Neural crest cell (in vitro differentiated cells): ENCODE measurements at regions not wholly inside any gene's neighbourhood (a gene's known extent, or its start where the extent isn't known, plus 50 kb on each side); places are given as distances from the start of the nearest gene placed in this dataset.

Source experiments
- DNase-seq: peaks from one replicate; pipeline ENCODE4 v3.0.0; 2021; ENCODE audit warnings: low read depth, mixed read lengths, low spot score
- H3K27ac Mint-ChIP-seq: one replicate; pipeline ENCODE4 v1.8.0; 2021; ENCODE audit warnings: mild to moderate bottlenecking, mixed read lengths; ENCODE audit not compliant: unreplicated experiment
- H3K27me3 Mint-ChIP-seq: 2 replicates; pipeline ENCODE4 v1.8.0; 2021; ENCODE audit warnings: low read depth, mild to moderate bottlenecking, mixed read lengths
- H3K36me3 Mint-ChIP-seq: 2 replicates; pipeline ENCODE4 v1.8.0; 2021; ENCODE audit warnings: low read depth, mild to moderate bottlenecking, mixed read lengths
- H3K4me1 Mint-ChIP-seq: 2 replicates; pipeline ENCODE4 v1.8.0; 2021; ENCODE audit warnings: mixed read lengths
- H3K4me3 Mint-ChIP-seq: one replicate; pipeline ENCODE4 v1.8.0; 2021; ENCODE audit warnings: mild to moderate bottlenecking, mixed read lengths
- H3K9me3 Mint-ChIP-seq: 2 replicates; pipeline ENCODE4 v1.8.0; 2021; ENCODE audit warnings: mixed read lengths
- TF ChIP-seq, protein P1 (sequence below): fragments of 200-600 bp; sonication (generic); conservative IDR thresholded peaks from 2 replicates; pipeline ENCODE4 v1.5.0; 2021; ENCODE audit warnings: antibody characterized with exemption, mild to moderate bottlenecking

DNA sequence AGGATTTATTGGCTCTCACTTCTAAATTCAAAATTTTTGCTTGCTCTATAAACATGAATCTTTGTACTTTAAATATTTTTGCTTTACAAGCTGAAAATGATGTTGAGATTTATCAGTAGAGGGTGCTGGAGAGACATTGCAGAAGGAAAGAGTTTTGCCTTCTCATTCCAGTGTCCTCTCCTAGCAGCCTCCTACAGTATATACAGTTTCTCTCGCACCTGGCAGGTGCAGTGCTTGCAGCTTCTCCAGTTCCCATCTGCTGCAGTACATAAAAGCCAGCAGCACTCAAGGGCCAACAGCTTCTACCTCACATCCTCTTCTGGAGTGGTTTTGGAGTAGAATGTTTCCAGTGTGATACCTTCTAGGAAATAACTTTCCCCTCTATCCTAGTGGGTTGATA, 601.8 kb upstream of the ATXN7L3B start:
- Mint-ChIP-seq H3K27ac (no peak overlapping the region), H3K27me3 (no peaks in the 10 kb centered on the region), H3K36me3 (no peaks in the 10 kb centered on the region), H3K9me3 (no peaks in the 10 kb centered on the region), H3K4me3 (no peak overlapping the region), H3K4me1 (no peaks in the 10 kb centered on the region)
- no peak for DNase-seq
- TF ChIP-seq, protein P1, sequence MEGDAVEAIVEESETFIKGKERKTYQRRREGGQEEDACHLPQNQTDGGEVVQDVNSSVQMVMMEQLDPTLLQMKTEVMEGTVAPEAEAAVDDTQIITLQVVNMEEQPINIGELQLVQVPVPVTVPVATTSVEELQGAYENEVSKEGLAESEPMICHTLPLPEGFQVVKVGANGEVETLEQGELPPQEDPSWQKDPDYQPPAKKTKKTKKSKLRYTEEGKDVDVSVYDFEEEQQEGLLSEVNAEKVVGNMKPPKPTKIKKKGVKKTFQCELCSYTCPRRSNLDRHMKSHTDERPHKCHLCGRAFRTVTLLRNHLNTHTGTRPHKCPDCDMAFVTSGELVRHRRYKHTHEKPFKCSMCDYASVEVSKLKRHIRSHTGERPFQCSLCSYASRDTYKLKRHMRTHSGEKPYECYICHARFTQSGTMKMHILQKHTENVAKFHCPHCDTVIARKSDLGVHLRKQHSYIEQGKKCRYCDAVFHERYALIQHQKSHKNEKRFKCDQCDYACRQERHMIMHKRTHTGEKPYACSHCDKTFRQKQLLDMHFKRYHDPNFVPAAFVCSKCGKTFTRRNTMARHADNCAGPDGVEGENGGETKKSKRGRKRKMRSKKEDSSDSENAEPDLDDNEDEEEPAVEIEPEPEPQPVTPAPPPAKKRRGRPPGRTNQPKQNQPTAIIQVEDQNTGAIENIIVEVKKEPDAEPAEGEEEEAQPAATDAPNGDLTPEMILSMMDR, result peak; percentile 64

DNA sequence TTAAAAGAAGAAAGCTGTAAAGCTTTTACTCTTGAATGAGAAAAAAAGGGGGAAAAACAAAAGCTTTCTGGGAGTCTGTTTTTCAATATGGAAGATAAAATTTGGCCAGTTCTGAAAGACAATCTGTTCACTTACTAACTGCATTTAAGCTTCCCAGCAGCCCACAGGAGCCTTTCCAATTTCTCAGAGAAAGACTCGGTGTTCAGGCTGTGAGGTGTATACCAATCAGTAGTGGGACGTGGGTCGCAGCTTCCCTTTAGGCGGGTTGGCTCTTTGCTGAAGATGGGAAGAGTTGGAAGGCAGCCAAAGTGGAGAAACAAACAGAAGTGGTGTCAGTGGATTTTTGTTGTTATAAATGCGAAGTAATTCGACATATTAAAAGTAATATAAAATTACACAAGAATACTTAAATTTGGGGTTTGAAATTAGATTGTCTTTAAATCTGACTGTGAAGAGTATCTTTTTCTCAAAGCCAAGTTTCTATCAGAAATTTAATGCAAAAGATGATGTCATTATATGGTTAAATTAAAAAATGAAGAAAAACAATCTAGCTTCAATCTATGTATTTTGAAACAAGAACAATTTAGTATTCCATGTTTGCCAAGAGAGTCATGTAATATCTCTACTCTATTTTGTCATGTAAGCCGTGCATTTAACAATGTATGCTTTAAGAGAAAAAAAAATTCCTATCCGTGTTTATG, 590.2 kb upstream of the ATXN7L3B start:
- TF ChIP-seq, protein P1, result no peak
- Mint-ChIP-seq H3K4me3 (no peak overlapping the region), H3K27me3 (no peaks in the 10 kb centered on the region), H3K9me3 (no peaks in the 10 kb centered on the region), H3K36me3 (no peaks in the 10 kb centered on the region), H3K27ac (no peak overlapping the region), H3K4me1 (peaks cover 15% of the 10 kb centered on the region)
- DNase-seq, result no peak

DNA sequence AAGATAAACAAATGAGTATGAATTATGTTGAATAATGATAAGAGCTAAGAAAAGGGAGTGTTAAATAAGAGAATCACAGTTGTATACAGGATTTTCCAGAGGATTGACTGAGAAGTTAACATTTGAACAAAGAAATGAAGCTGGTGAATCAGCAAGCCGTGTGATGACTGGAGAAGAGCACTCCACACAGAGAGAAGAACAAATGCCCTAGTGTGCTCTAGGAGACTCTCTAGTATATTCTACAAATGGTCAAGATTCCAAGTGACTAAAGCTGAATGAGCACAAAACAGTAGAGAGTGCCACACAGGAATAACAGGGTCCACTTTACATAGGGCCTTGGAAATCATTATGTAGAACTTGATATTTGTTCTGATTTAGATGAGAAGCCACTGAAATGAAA, 587.1 kb upstream of the ATXN7L3B start:
- peak overlapping the region; percentile 16 for H3K27ac Mint-ChIP-seq
- no peak for DNase-seq
- no peak overlapping the region for H3K4me3 Mint-ChIP-seq
- H3K4me1 Mint-ChIP-seq, result peaks cover 15% of the 10 kb centered on the region
- TF ChIP-seq, protein P1, result no peak
- no peaks in the 10 kb centered on the region for H3K9me3 Mint-ChIP-seq
- no peaks in the 10 kb centered on the region for H3K36me3 Mint-ChIP-seq
- no peaks in the 10 kb centered on the region for H3K27me3 Mint-ChIP-seq

DNA sequence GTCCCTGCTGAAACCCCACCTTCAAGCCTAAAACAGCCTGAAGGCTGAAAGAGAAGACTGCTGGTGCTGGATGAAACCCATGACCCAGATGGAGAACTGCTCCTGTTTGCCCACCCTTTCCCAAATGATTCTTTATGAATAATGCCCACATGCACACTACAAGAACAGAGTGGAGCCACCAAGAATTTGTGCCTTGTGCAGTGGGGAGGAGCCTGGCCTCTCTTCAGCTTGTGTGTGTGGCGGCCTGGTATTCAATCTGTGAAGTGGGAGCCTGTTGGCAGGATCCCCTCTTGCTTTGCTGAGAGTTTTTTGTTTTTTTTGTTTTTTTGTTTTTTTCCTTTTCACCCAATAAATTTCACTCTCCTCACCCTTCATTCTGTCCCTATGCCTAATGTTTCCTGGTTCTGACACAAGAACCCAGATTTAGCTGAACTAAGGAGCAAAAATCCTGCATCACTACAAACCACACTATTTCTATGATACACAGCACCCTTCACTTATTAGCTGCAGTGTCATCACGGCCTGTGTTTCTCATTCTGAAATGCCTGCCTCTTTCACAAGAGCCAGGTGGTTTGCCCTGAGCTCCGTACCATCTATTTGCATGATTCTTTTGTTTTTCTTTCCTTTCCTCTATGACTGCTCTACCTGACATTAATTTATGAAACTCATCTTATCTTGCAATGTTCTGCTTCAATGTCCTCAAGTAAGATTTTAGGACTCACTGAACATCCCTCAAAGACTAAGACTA, 585.5 kb upstream of the ATXN7L3B start:
- Mint-ChIP-seq H3K27me3 (no peaks in the 10 kb centered on the region), H3K27ac (no peak overlapping the region), H3K9me3 (no peaks in the 10 kb centered on the region), H3K4me3 (no peak overlapping the region), H3K4me1 (peaks cover 15% of the 10 kb centered on the region), H3K36me3 (no peaks in the 10 kb centered on the region)
- TF ChIP-seq, protein P1, result no peak
- DNase-seq, result no peak

DNA sequence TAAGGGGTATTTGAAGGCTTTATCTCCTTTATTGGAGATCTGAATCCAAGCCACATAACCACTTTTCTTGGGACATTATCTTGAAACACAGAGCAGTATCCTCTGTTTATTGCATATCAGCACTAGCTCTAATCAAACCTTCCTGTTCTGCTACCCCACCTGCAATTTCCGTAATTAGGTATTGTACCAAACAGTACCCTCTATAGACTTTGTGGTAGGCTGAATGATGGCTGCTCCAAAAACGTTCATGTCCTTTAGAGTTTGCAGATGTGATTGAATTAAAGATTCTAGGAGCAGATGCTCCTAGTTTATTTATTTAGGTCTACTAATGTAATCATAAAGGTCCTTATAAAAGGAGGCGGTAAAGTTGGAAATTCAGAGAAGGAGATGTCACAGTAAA, 573.0 kb upstream of the ATXN7L3B start:
- Mint-ChIP-seq H3K4me3 (no peak overlapping the region), H3K4me1 (no peaks in the 10 kb centered on the region), H3K27ac (no peak overlapping the region), H3K9me3 (peaks cover 2% of the 10 kb centered on the region), H3K27me3 (no peaks in the 10 kb centered on the region), H3K36me3 (no peaks in the 10 kb centered on the region)
- TF ChIP-seq, protein P1, result no peak
- DNase-seq, result no peak
